Mesendoderm (in vitro differentiated cells): ENCODE measurements at regions not wholly inside any gene's neighbourhood (a gene's known extent, or its start where the extent isn't known, plus 50 kb on each side); places are given as distances from the start of the nearest gene placed in this dataset.

Source experiments
- DNase-seq: peaks from one replicate; pipeline ENCODE4 v3.0.0; 2013
- H2AK5ac ChIP-seq: 2 replicates; pipeline ENCODE4 v1.6.1; 2013; ENCODE audit warnings: low read length, inconsistent platforms
- H2BK120ac ChIP-seq: 2 replicates; pipeline ENCODE4 v1.6.1; 2013; ENCODE audit warnings: low read depth, mild to moderate bottlenecking, low read length, moderate library complexity, mixed read lengths
- H2BK15ac ChIP-seq: replicated peaks from 2 replicates; pipeline ENCODE4 v1.6.1; 2013; ENCODE audit warnings: low read depth, mild to moderate bottlenecking, moderate library complexity
- H2BK5ac ChIP-seq: 2 replicates; pipeline ENCODE4 v1.6.1; 2013; ENCODE audit warnings: low read length, inconsistent platforms
- H3K18ac ChIP-seq: 2 replicates; pipeline ENCODE4 v1.6.1; 2013; ENCODE audit warnings: mild to moderate bottlenecking, low read length, mixed read lengths
- H3K23ac ChIP-seq: one replicate; pipeline ENCODE4 v1.6.1; 2013; ENCODE audit warnings: low read length
- H3K27ac ChIP-seq: 2 replicates; pipeline ENCODE4 v1.5.1; 2013; ENCODE audit warnings: low read depth, mild to moderate bottlenecking, inconsistent platforms, low read length, moderate library complexity
- H3K27me3 ChIP-seq: 2 replicates; pipeline ENCODE4 v1.6.1; 2013; ENCODE audit warnings: low read length, control low read depth, mild to moderate bottlenecking, inconsistent platforms; ENCODE audit not compliant: insufficient read depth, poor library complexity
- H3K36me3 ChIP-seq: 2 replicates; pipeline ENCODE4 v1.6.1; 2013; ENCODE audit warnings: low read length, inconsistent platforms; ENCODE audit not compliant: control insufficient read depth, insufficient read depth
- H3K4ac ChIP-seq: one replicate; pipeline ENCODE4 v1.6.1; 2013; ENCODE audit warnings: low read depth, mild to moderate bottlenecking, low read length, moderate library complexity
- H3K4me1 ChIP-seq: 2 replicates; pipeline ENCODE4 v1.6.1; 2013; ENCODE audit warnings: low read depth, low read length, inconsistent platforms; ENCODE audit not compliant: control insufficient read depth
- H3K4me2 ChIP-seq: 2 replicates; pipeline ENCODE4 v1.6.1; 2013; ENCODE audit warnings: low read length
- H3K4me3 ChIP-seq: 2 replicates; pipeline ENCODE4 v1.5.1; 2013; ENCODE audit warnings: mild to moderate bottlenecking, low read length
- H3K56ac ChIP-seq: one replicate; pipeline ENCODE4 v1.6.1; 2013; ENCODE audit warnings: low read length
- H3K79me1 ChIP-seq: 2 replicates; pipeline ENCODE4 v1.6.1; 2013; ENCODE audit warnings: low read length, inconsistent platforms
- H3K79me2 ChIP-seq: 2 replicates; pipeline ENCODE4 v1.6.1; 2013; ENCODE audit warnings: mild to moderate bottlenecking, low read length; ENCODE audit not compliant: control insufficient read depth, insufficient read depth
- H3K9ac ChIP-seq: 2 replicates; pipeline ENCODE4 v1.6.1; 2013; ENCODE audit warnings: low read length, inconsistent platforms
- H4K5ac ChIP-seq: one replicate; pipeline ENCODE4 v1.6.1; 2013; ENCODE audit warnings: low read length
- H4K8ac ChIP-seq: one replicate; pipeline ENCODE4 v1.6.1; 2013; ENCODE audit warnings: low read depth, mild to moderate bottlenecking, control low read depth, low read length, moderate library complexity
- WGBS: extraction: QIAGEN DNeasy Blood & Tissue Kit; methylation state at CpG from one replicate; pipeline ENCODE4 v1.1.7; 2013; ENCODE audit warnings: low lambda C conversion rate, missing lambda C conversion rate; ENCODE audit not compliant: insufficient coverage; ENCODE audit errors: extremely low coverage; 5-methylcytosine and 5-hydroxymethylcytosine counted together

DNA sequence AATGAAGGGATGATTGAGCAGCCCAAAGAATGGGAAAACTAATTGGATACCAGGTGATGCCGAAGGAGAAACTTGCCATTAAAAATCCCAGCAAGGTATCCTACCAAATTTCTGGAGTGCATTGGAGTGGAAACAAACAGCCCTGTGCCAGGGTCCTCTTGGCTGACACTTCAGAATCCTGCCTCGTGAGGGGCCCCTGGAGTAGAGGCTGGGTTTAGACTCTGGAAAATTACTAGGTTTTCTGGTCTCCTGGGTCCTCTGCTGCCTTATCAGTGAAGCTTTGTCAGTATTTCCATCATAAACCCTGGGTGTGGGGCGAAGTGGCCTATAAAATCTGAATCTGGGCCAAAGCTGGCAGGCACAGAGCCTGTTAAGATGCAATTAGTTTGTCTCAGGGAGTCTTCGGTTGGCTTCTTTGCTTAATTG lies 289.2 kb upstream of the USP24 start:
- no peak overlapping the region for H3K4ac ChIP-seq
- no peak overlapping the region for H3K23ac ChIP-seq
- H2BK15ac ChIP-seq = no peak overlapping the region
- no peak overlapping the region for H2BK120ac ChIP-seq
- H3K56ac ChIP-seq = no peak overlapping the region
- no peaks in the 10 kb centered on the region for H3K79me1 ChIP-seq
- H3K4me2 ChIP-seq = no peak overlapping the region
- no peaks in the 10 kb centered on the region for H3K27me3 ChIP-seq
- H3K79me2 ChIP-seq = no peaks in the 10 kb centered on the region
- no peak for DNase-seq
- no peak overlapping the region for H4K5ac ChIP-seq
- no peak overlapping the region for H3K4me3 ChIP-seq
- H3K18ac ChIP-seq = no peak overlapping the region
- no CpG with 5 or more reads among the region's 4 CpGs for WGBS
- H3K4me1 ChIP-seq = no peaks in the 10 kb centered on the region
- no peak overlapping the region for H4K8ac ChIP-seq
- no peaks in the 10 kb centered on the region for H3K36me3 ChIP-seq
- H3K9ac ChIP-seq = no peak overlapping the region
- no peak overlapping the region for H2BK5ac ChIP-seq
- H3K27ac ChIP-seq = no peak overlapping the region
- H2AK5ac ChIP-seq = no peak overlapping the region

DNA sequence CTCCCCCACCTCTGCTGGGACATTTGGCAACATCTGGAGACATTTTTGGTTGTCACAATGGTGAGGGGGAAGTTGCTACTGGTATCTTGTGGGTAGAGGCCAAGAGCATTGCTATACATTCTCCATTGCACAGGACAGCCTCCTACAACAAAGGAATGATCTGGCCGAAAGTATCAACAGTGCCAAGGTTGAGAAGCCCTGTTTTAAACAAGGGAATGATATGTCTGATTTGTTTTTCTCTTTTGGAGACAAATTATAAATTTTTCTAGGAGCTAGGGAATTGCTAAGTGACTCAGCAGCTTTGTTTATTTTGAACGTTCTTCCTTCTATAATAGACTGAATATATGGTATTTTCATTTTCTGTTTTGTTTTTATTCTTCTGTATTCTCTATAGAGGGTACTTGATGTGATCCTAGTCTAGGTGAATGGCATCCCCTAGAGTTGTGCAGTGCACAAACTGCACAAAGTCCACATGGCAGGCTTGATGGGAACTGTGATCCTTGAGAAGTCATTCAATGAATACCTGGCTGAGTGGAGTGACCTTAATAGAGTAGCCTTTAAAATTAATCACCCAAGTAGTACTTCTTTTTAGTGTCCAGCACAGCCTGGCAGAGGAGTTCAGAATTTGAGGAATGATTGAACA lies 288.6 kb upstream of the USP24 start:
- H2BK5ac ChIP-seq = no peak overlapping the region
- no peak overlapping the region for H3K4me2 ChIP-seq
- no peak overlapping the region for H3K18ac ChIP-seq
- H2BK120ac ChIP-seq = no peak overlapping the region
- no peak for DNase-seq
- H3K23ac ChIP-seq = no peak overlapping the region
- no peak overlapping the region for H3K27ac ChIP-seq
- no peak overlapping the region for H4K5ac ChIP-seq
- no peaks in the 10 kb centered on the region for H3K27me3 ChIP-seq
- no CpG with 5 or more reads among the region's 2 CpGs for WGBS
- H3K79me2 ChIP-seq = no peaks in the 10 kb centered on the region
- no peak overlapping the region for H4K8ac ChIP-seq
- no peak overlapping the region for H3K4ac ChIP-seq
- no peaks in the 10 kb centered on the region for H3K4me1 ChIP-seq
- H2AK5ac ChIP-seq = no peak overlapping the region
- no peaks in the 10 kb centered on the region for H3K79me1 ChIP-seq
- H3K9ac ChIP-seq = no peak overlapping the region
- no peaks in the 10 kb centered on the region for H3K36me3 ChIP-seq
- no peak overlapping the region for H3K4me3 ChIP-seq
- no peak overlapping the region for H2BK15ac ChIP-seq
- H3K56ac ChIP-seq = no peak overlapping the region

DNA sequence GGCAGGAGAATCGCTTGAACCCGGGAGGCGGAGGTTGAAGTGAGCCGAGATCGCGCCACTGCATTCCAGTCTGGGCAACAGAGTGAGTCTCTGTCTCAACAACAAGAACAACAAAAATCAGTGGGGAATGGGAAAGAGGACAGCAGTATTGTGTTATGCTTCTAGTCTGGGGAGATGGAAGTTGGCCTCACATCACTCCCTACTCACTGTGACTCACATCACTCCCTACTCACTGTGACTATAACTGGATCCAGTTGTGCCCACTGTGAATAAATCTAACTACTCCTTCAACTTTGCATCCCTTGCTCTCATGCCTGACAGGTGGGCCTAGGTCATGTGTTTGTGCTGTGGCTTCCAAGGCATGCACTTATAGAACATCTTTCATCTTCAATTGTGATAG lies 285.4 kb upstream of the USP24 start:
- DNase-seq = no peak
- Histone ChIP-seq H2BK5ac (no peak overlapping the region), H3K4me1 (no peaks in the 10 kb centered on the region), H3K36me3 (no peaks in the 10 kb centered on the region), H3K56ac (no peak overlapping the region), H3K4me3 (no peak overlapping the region), H4K8ac (no peak overlapping the region), H3K18ac (no peak overlapping the region), H3K4me2 (no peak overlapping the region), H3K4ac (no peak overlapping the region), H2AK5ac (no peak overlapping the region), H3K9ac (no peak overlapping the region), H2BK120ac (no peak overlapping the region), H3K23ac (no peak overlapping the region), H3K79me2 (no peaks in the 10 kb centered on the region), H2BK15ac (no peak overlapping the region), H4K5ac (no peak overlapping the region), H3K79me1 (no peaks in the 10 kb centered on the region), H3K27ac (no peak overlapping the region), H3K27me3 (no peaks in the 10 kb centered on the region)
- no CpG with 5 or more reads among the region's 6 CpGs for WGBS

DNA sequence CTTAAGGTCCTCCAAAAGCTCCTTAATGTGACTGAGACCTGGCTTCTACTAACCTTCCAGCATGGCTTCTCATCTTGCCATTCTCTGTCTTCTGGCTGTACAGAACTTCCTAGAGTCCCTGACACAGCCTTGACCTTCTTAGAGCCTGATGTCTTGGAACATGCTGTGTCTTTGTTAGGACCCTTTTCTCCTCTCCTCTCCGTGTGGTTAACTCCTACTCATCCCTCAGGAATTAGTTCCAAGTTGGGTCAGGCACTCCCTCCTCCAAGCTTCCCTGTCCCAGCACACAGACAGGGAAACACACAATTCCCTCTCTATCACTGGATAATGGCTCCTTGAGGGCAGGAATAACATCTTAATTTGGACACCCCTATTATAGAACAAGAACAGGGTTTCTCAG lies 275.4 kb upstream of the USP24 start:
- Histone ChIP-seq H3K27me3 (no peaks in the 10 kb centered on the region), H3K4me2 (no peak overlapping the region), H3K27ac (no peak overlapping the region), H3K79me2 (no peaks in the 10 kb centered on the region), H3K36me3 (no peaks in the 10 kb centered on the region), H3K9ac (no peak overlapping the region), H3K4ac (no peak overlapping the region), H2BK15ac (no peak overlapping the region), H2BK5ac (no peak overlapping the region), H4K5ac (no peak overlapping the region), H3K23ac (no peak overlapping the region), H2AK5ac (no peak overlapping the region), H2BK120ac (no peak overlapping the region), H3K4me3 (no peak overlapping the region), H3K4me1 (no peaks in the 10 kb centered on the region), H4K8ac (no peak overlapping the region), H3K79me1 (no peaks in the 10 kb centered on the region), H3K18ac (no peak overlapping the region), H3K56ac (no peak overlapping the region)
- WGBS = no CpG with 5 or more reads among the region's 1 CpG
- DNase-seq = no peak

DNA sequence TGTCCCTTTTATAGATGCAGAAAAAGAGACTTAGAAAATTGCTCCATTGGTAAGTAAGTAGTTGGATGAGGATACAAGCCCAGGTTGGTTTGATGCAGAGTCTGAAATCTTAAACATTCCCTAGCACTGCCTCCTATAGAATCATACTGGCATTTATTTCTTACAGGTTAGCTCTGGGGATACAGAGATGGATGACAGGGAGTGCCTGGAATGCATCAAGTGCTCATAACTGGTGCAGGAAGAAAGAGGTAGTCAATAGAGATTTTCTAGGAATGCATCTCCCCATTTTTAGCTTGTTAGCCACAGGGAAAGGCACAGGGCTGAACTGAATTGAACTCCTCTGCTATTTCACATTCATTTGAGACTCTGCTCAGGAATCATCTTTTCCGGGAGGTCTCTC lies 269.0 kb upstream of the USP24 start:
- no peak overlapping the region for H4K8ac ChIP-seq
- no peak overlapping the region for H2AK5ac ChIP-seq
- no peak overlapping the region for H2BK5ac ChIP-seq
- no peak overlapping the region for H3K56ac ChIP-seq
- H3K27me3 ChIP-seq = no peaks in the 10 kb centered on the region
- no peaks in the 10 kb centered on the region for H3K36me3 ChIP-seq
- no peak overlapping the region for H3K27ac ChIP-seq
- H3K4me1 ChIP-seq = no peaks in the 10 kb centered on the region
- no peak overlapping the region for H2BK15ac ChIP-seq
- H3K23ac ChIP-seq = no peak overlapping the region
- no peak overlapping the region for H3K4me2 ChIP-seq
- no peak overlapping the region for H3K18ac ChIP-seq
- WGBS = no CpG with 5 or more reads among the region's 1 CpG
- no peak overlapping the region for H4K5ac ChIP-seq
- no peaks in the 10 kb centered on the region for H3K79me1 ChIP-seq
- no peak overlapping the region for H2BK120ac ChIP-seq
- H3K4me3 ChIP-seq = no peak overlapping the region
- peak; percentile 24 for DNase-seq
- H3K4ac ChIP-seq = no peak overlapping the region
- H3K9ac ChIP-seq = no peak overlapping the region
- H3K79me2 ChIP-seq = no peaks in the 10 kb centered on the region

DNA sequence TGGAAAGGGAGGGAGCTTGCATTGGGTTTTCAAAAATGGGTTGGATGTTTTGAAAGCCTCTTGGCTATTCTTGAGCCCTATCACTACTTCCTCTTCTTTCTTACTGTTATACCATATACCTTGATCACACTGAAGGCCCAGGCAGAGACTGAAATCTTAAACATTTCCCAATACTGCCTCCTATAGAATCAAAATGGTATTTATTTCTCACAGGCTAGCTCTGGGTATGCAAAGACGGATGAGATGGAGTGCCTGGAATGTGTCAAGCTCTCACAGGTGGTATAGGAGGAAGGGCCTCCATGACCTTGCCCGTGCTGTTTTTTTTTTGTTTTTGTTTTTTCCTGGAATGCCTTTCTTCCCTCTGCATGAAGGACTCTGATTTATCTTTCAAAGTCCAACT lies 268.4 kb upstream of the USP24 start:
- no peak overlapping the region for H2BK5ac ChIP-seq
- H3K4ac ChIP-seq = no peak overlapping the region
- H3K18ac ChIP-seq = no peak overlapping the region
- H3K23ac ChIP-seq = no peak overlapping the region
- no peak overlapping the region for H2BK120ac ChIP-seq
- H4K8ac ChIP-seq = no peak overlapping the region
- H2BK15ac ChIP-seq = no peak overlapping the region
- no peaks in the 10 kb centered on the region for H3K79me1 ChIP-seq
- no peak overlapping the region for H3K4me2 ChIP-seq
- H3K27me3 ChIP-seq = no peaks in the 10 kb centered on the region
- no peaks in the 10 kb centered on the region for H3K79me2 ChIP-seq
- H3K9ac ChIP-seq = no peak overlapping the region
- no peak overlapping the region for H2AK5ac ChIP-seq
- H3K27ac ChIP-seq = no peak overlapping the region
- H3K4me3 ChIP-seq = no peak overlapping the region
- WGBS = no CpG with 5 or more reads among the region's 2 CpGs
- H4K5ac ChIP-seq = no peak overlapping the region
- no peak overlapping the region for H3K56ac ChIP-seq
- DNase-seq = peak; percentile 67
- H3K36me3 ChIP-seq = no peaks in the 10 kb centered on the region
- no peaks in the 10 kb centered on the region for H3K4me1 ChIP-seq
